ENCODE measurements at regions not wholly inside any gene's neighbourhood (a gene's known extent, or its start where the extent isn't known, plus 50 kb on each side); places are given as distances from the start of the nearest gene placed in this dataset.

DNA sequence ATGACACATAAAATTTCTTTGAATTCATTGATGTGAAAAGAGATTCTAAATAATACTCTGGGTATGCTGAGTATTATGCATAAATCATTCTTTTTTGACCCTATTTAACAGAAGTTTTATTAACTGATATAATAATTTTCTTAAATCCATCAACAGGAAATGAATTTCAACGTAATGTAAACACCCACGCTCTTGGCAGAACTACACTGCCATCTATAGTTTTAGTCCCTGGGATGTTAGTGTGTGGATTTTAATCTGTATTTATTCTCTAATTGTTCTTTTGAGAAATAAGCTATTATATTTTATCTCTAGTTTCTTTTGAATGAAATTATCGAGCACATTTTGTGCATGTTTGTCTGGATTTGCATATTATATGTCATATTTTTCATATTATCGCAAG lies 666.8 kb upstream of the NDST4 start:
- TF ChIP-seq, protein P1, sequence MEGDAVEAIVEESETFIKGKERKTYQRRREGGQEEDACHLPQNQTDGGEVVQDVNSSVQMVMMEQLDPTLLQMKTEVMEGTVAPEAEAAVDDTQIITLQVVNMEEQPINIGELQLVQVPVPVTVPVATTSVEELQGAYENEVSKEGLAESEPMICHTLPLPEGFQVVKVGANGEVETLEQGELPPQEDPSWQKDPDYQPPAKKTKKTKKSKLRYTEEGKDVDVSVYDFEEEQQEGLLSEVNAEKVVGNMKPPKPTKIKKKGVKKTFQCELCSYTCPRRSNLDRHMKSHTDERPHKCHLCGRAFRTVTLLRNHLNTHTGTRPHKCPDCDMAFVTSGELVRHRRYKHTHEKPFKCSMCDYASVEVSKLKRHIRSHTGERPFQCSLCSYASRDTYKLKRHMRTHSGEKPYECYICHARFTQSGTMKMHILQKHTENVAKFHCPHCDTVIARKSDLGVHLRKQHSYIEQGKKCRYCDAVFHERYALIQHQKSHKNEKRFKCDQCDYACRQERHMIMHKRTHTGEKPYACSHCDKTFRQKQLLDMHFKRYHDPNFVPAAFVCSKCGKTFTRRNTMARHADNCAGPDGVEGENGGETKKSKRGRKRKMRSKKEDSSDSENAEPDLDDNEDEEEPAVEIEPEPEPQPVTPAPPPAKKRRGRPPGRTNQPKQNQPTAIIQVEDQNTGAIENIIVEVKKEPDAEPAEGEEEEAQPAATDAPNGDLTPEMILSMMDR (conservative IDR thresholded peaks at IDR 0.05; ENCODE audit: low read depth, low read length): no peak
- TF ChIP-seq, protein P2, sequence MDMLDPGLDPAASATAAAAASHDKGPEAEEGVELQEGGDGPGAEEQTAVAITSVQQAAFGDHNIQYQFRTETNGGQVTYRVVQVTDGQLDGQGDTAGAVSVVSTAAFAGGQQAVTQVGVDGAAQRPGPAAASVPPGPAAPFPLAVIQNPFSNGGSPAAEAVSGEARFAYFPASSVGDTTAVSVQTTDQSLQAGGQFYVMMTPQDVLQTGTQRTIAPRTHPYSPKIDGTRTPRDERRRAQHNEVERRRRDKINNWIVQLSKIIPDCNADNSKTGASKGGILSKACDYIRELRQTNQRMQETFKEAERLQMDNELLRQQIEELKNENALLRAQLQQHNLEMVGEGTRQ (IDR thresholded peaks at IDR 0.05; ENCODE audit: low read depth, low read length): no peak
- TF ChIP-seq BHLHE40 (IDR thresholded peaks at IDR 0.05; ENCODE audit: low read depth, low read length) (no peak), POLR2A (IDR thresholded peaks at IDR 0.05; ENCODE audit: low read depth, low read length) (no peak), CEBPB (IDR thresholded peaks at IDR 0.05; ENCODE audit: low read depth, low read length) (no peak), MAFK (IDR thresholded peaks at IDR 0.05; ENCODE audit: low read depth, low read length) (no peak), NFE2L2 (IDR thresholded peaks at IDR 0.05; ENCODE audit: low read depth, low read length) (no peak)
- TF ChIP-seq, protein P3, sequence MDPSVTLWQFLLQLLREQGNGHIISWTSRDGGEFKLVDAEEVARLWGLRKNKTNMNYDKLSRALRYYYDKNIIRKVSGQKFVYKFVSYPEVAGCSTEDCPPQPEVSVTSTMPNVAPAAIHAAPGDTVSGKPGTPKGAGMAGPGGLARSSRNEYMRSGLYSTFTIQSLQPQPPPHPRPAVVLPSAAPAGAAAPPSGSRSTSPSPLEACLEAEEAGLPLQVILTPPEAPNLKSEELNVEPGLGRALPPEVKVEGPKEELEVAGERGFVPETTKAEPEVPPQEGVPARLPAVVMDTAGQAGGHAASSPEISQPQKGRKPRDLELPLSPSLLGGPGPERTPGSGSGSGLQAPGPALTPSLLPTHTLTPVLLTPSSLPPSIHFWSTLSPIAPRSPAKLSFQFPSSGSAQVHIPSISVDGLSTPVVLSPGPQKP (IDR thresholded peaks at IDR 0.05; ENCODE audit: borderline replicate concordance, low read depth, low read length): no peak

All from IMR-90 (cell line).